SK-N-MC (cell line): ENCODE measurements at regions not wholly inside any gene's neighbourhood (a gene's known extent, or its start where the extent isn't known, plus 50 kb on each side); places are given as distances from the start of the nearest gene placed in this dataset.

Source experiments
- EZH2 ChIP-seq: fragments of 200-600 bp; sonication (generic); IDR thresholded peaks from one replicate; pipeline ENCODE4 v1.6.1; 2017; ENCODE audit warnings: antibody characterized with exemption
- POLR2AphosphoS5 ChIP-seq: IDR thresholded peaks from 2 replicates; pipeline ENCODE4 v1.6.1; 2012; ENCODE audit warnings: mild to moderate bottlenecking, low read depth, low read length, borderline replicate concordance

DNA sequence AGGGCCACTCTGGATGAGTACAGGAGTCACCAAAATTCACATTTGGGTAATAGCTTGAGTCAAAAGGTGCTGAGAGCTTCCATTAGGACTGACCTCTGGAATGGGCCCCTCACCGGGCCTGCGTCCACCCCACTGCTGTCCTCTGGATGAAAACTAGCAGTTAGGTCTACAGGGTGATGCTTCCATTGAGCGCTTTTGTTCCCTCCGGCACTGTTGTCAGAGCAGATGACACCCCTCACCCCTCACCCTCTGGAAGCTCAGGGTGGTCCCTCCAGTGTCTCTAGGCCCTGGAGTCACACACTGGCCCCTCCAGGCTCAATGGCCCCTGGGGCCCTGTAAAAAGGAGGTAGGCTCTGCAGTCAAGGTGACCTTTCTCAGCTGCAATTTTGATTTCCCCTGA lies 187.8 kb upstream of the GPR12 start:
- no peak for TF ChIP-seq EZH2
- no peak for TF ChIP-seq POLR2AphosphoS5
